ENCODE measurements at regions not wholly inside any gene's neighbourhood (a gene's known extent, or its start where the extent isn't known, plus 50 kb on each side); places are given as distances from the start of the nearest gene placed in this dataset.

- no peak overlapping the region for H3K9ac ChIP-seq (ENCODE audit: control insufficient read depth, extremely low read depth, insufficient read depth, low read length)
- H3K9me3 ChIP-seq (ENCODE audit: control insufficient read depth, low read depth, low read length) = no peaks in the 10 kb centered on the region
- H3K36me3 ChIP-seq (ENCODE audit: control insufficient read depth in 2 of 2, extremely low read depth in 1 of 2, insufficient read depth in 2 of 2, low read length in 2 of 2) = no peaks in the 10 kb centered on the region
- FAIRE-seq (no peak), DNase-seq (ENCODE audit: low read depth, low spot score) (no peak)
- H3K27ac ChIP-seq (ENCODE audit: control insufficient read depth, insufficient read depth, low read length) = no peak overlapping the region
- dilution Hi-C loops (cut with MboI; ENCODE audit: extremely low pct_ligation_motif_present, low sequenced_read_pairs) = no loop called here
- no peaks in the 10 kb centered on the region for H3K4me1 ChIP-seq (ENCODE audit: control insufficient read depth, extremely low read depth, insufficient read depth, low read length)
- TF ChIP-seq EZH2 (IDR thresholded peaks at IDR 0.05; ENCODE audit: low read length) = no peak
- H4K20me1 ChIP-seq (ENCODE audit: control insufficient read depth, extremely low read depth, insufficient read depth, low read length) = no peaks in the 10 kb centered on the region
- H2AFZ ChIP-seq (ENCODE audit: control insufficient read depth, low read length) = no peak overlapping the region
- no peaks in the 10 kb centered on the region for H3K79me2 ChIP-seq (ENCODE audit: control insufficient read depth, insufficient read depth, low read length)
- no peaks in the 10 kb centered on the region for H3K27me3 ChIP-seq (ENCODE audit: control insufficient read depth, extremely low read depth, insufficient read depth, low read length)
- H3K4me3 ChIP-seq (ENCODE audit: control insufficient read depth in 2 of 3, extremely low read depth in 1 of 3, insufficient read depth in 2 of 3, low read depth in 1 of 3, low read length in 3 of 3) = no peak overlapping the region
- no peaks in the 10 kb centered on the region for H3K9me1 ChIP-seq (ENCODE audit: control insufficient read depth, extremely low read depth, insufficient read depth, low read length)
- H3K4me2 ChIP-seq (ENCODE audit: control insufficient read depth, extremely low read depth, insufficient read depth, low read depth, low read length) = no peak overlapping the region
These were observed 219.0 kb upstream of the SPAG17 start for GRCh38 chr1:118404024-118404423.

- no peak for DNase-seq (ENCODE audit: low read depth, low spot score)
- FAIRE-seq = no peak
- TF ChIP-seq EZH2 (IDR thresholded peaks at IDR 0.05; ENCODE audit: low read length) = no peak
- no peak for TF ChIP-seq CTCF (optimal IDR thresholded peaks at IDR 0.05 in 1 of 3, IDR thresholded peaks at IDR 0.05 in 1 of 3, conservative IDR thresholded peaks at IDR 0.05 in 1 of 3; ENCODE audit: extremely low read depth in 1 of 3, insufficient read depth in 2 of 3, low read length in 3 of 3)
These were observed 212.4 kb upstream of the SPAG17 start for GRCh38 chr1:118397496-118397859.

GRCh38 chr1:118396829-118397495 lies 211.9 kb upstream of the SPAG17 start:
- H3K9me3 ChIP-seq (ENCODE audit: control insufficient read depth, low read depth, low read length) = no peaks in the 10 kb centered on the region
- DNase-seq (ENCODE audit: low read depth, low spot score) = no peak

More at GRCh38 chr1:118397496-118397859, 212.4 kb upstream of the SPAG17 start:
- dilution Hi-C loops (cut with MboI; ENCODE audit: extremely low pct_ligation_motif_present, low sequenced_read_pairs) = no loop called here
- Histone ChIP-seq H3K9me1 (ENCODE audit: control insufficient read depth, extremely low read depth, insufficient read depth, low read length) (no peaks in the 10 kb centered on the region), H3K36me3 (ENCODE audit: control insufficient read depth in 2 of 2, extremely low read depth in 1 of 2, insufficient read depth in 2 of 2, low read length in 2 of 2) (no peaks in the 10 kb centered on the region), H4K20me1 (ENCODE audit: control insufficient read depth, extremely low read depth, insufficient read depth, low read length) (no peaks in the 10 kb centered on the region), H3K4me3 (ENCODE audit: control insufficient read depth in 2 of 3, extremely low read depth in 1 of 3, insufficient read depth in 2 of 3, low read depth in 1 of 3, low read length in 3 of 3) (no peak overlapping the region), H3K4me2 (ENCODE audit: control insufficient read depth, extremely low read depth, insufficient read depth, low read depth, low read length) (no peak overlapping the region), H3K79me2 (ENCODE audit: control insufficient read depth, insufficient read depth, low read length) (no peaks in the 10 kb centered on the region), H3K27me3 (ENCODE audit: control insufficient read depth, extremely low read depth, insufficient read depth, low read length) (peaks cover 4% of the 10 kb centered on the region), H3K27ac (ENCODE audit: control insufficient read depth, insufficient read depth, low read length) (no peak overlapping the region), H3K4me1 (ENCODE audit: control insufficient read depth, extremely low read depth, insufficient read depth, low read length) (no peaks in the 10 kb centered on the region), H2AFZ (ENCODE audit: control insufficient read depth, low read length) (no peak overlapping the region), H3K9me3 (ENCODE audit: control insufficient read depth, low read depth, low read length) (no peaks in the 10 kb centered on the region), H3K9ac (ENCODE audit: control insufficient read depth, extremely low read depth, insufficient read depth, low read length) (no peak overlapping the region)

More at GRCh38 chr1:118396829-118397495, 211.9 kb upstream of the SPAG17 start:
- Histone ChIP-seq H3K4me3 (ENCODE audit: control insufficient read depth in 2 of 3, extremely low read depth in 1 of 3, insufficient read depth in 2 of 3, low read depth in 1 of 3, low read length in 3 of 3) (no peak overlapping the region), H3K9ac (ENCODE audit: control insufficient read depth, extremely low read depth, insufficient read depth, low read length) (no peak overlapping the region), H3K27ac (ENCODE audit: control insufficient read depth, insufficient read depth, low read length) (no peak overlapping the region), H3K9me1 (ENCODE audit: control insufficient read depth, extremely low read depth, insufficient read depth, low read length) (no peaks in the 10 kb centered on the region), H3K27me3 (ENCODE audit: control insufficient read depth, extremely low read depth, insufficient read depth, low read length) (peaks cover 4% of the 10 kb centered on the region), H2AFZ (ENCODE audit: control insufficient read depth, low read length) (no peak overlapping the region), H3K4me2 (ENCODE audit: control insufficient read depth, extremely low read depth, insufficient read depth, low read depth, low read length) (no peak overlapping the region), H3K79me2 (ENCODE audit: control insufficient read depth, insufficient read depth, low read length) (no peaks in the 10 kb centered on the region), H4K20me1 (ENCODE audit: control insufficient read depth, extremely low read depth, insufficient read depth, low read length) (no peaks in the 10 kb centered on the region), H3K36me3 (ENCODE audit: control insufficient read depth in 2 of 2, extremely low read depth in 1 of 2, insufficient read depth in 2 of 2, low read length in 2 of 2) (no peaks in the 10 kb centered on the region), H3K4me1 (ENCODE audit: control insufficient read depth, extremely low read depth, insufficient read depth, low read length) (no peaks in the 10 kb centered on the region)
- dilution Hi-C loops (cut with MboI; ENCODE audit: extremely low pct_ligation_motif_present, low sequenced_read_pairs) = no loop called here
- FAIRE-seq = no peak
- TF ChIP-seq EZH2 (IDR thresholded peaks at IDR 0.05; ENCODE audit: low read length) (no peak), CTCF (optimal IDR thresholded peaks at IDR 0.05 in 1 of 3, IDR thresholded peaks at IDR 0.05 in 1 of 3, conservative IDR thresholded peaks at IDR 0.05 in 1 of 3; ENCODE audit: extremely low read depth in 1 of 3, insufficient read depth in 2 of 3, low read length in 3 of 3) (no peak)
